ENCODE measurements at regions not wholly inside any gene's neighbourhood (a gene's known extent, or its start where the extent isn't known, plus 50 kb on each side); places are given as distances from the start of the nearest gene placed in this dataset.

- TF ChIP-seq NCOA2 (IDR thresholded peaks at IDR 0.05; ENCODE audit: partially characterized antibody in 2 of 2) (no peak), CTCF (IDR thresholded peaks at IDR 0.05 in 2 of 3, conservative IDR thresholded peaks at IDR 0.05 in 1 of 3; ENCODE audit: insufficient read depth in 2 of 3, low read depth in 1 of 3, low read length in 3 of 3) (no peak), SMARCC2 (IDR thresholded peaks at IDR 0.05; ENCODE audit: low read depth) (no peak), ZNF324 (CRISPR knock-in tag; IDR thresholded peaks at IDR 0.05) (no peak), FOXK2 (conservative IDR thresholded peaks at IDR 0.05 in 1 of 2, IDR thresholded peaks at IDR 0.05 in 1 of 2; ENCODE audit: low read depth in 2 of 2) (no peak), SNRNP70 (optimal IDR thresholded peaks at IDR 0.05; ENCODE audit: low read depth, low read length) (no peak), CGGBP1 (CRISPR knock-in tag; IDR thresholded peaks at IDR 0.05) (no peak), SMAD2 (IDR thresholded peaks at IDR 0.05; ENCODE audit: low read depth, low read length) (no peak)
- in situ Hi-C loops (cut with MboI), result no loop called here
- no peak overlapping the region for H2AFZ ChIP-seq (ENCODE audit: low read depth, low read length)
- no peak overlapping the region for H3K4me3 ChIP-seq
- no peaks in the 10 kb centered on the region for H4K20me1 ChIP-seq (replicated peaks; ENCODE audit: control insufficient read depth, insufficient read depth, low read length)
- BruUV-seq (replicated peaks), result no TSS peak
- H3K27ac ChIP-seq (ENCODE audit: extremely low read depth, low read depth, low read length), result no peak overlapping the region
- ATAC-seq (no peak), DNase-seq (ENCODE audit: extremely low read depth in 1 of 4, low spot score in 3 of 4) (no peak), FAIRE-seq (no peak)
- no peaks in the 10 kb centered on the region for H3K36me3 ChIP-seq (ENCODE audit: control insufficient read depth, insufficient read depth, low read length)
- 0% methylated on average over 2 of the region's 2 CpGs for WGBS (ENCODE audit: insufficient coverage, low coverage, missing lambda C conversion rate)
- ChIA-PET CTCF (ENCODE audit: low intra/inter-chr PET ratio) (no interaction called here), POLR2A (no interaction called here)
- H3K4me2 ChIP-seq (ENCODE audit: insufficient read depth, low read length), result no peak overlapping the region
- no peaks in the 10 kb centered on the region for H3K9me1 ChIP-seq (ENCODE audit: control insufficient read depth, insufficient read depth, low read length)
- no peaks in the 10 kb centered on the region for H3K27me3 ChIP-seq (ENCODE audit: control insufficient read depth in 2 of 2, insufficient read depth in 2 of 2, low read length in 2 of 2)
- H3K4me1 ChIP-seq (replicated peaks in 1 of 2; ENCODE audit: control insufficient read depth in 2 of 2, insufficient read depth in 2 of 2, low read length in 2 of 2), result no peaks in the 10 kb centered on the region
- intact Hi-C loops (cut with micrococcal nuclease), result no loop called here
- no peaks in the 10 kb centered on the region for H3K9me3 ChIP-seq (replicated peaks; ENCODE audit: control insufficient read depth, insufficient read depth, low read depth, low read length)
- no peaks in the 10 kb centered on the region for H3K79me2 ChIP-seq (ENCODE audit: control insufficient read depth, insufficient read depth, low read length)
- no peak overlapping the region for H3K9ac ChIP-seq (ENCODE audit: insufficient read depth in 1 of 2, low read depth in 2 of 2, low read length in 2 of 2)
Measured at GRCh38 chr13:68350554-68350953, 1120.4 kb upstream of the PCDH9 start.

All from K562 (cell line).